ENCODE measurements at regions not wholly inside any gene's neighbourhood (a gene's known extent, or its start where the extent isn't known, plus 50 kb on each side); places are given as distances from the start of the nearest gene placed in this dataset.

DNA sequence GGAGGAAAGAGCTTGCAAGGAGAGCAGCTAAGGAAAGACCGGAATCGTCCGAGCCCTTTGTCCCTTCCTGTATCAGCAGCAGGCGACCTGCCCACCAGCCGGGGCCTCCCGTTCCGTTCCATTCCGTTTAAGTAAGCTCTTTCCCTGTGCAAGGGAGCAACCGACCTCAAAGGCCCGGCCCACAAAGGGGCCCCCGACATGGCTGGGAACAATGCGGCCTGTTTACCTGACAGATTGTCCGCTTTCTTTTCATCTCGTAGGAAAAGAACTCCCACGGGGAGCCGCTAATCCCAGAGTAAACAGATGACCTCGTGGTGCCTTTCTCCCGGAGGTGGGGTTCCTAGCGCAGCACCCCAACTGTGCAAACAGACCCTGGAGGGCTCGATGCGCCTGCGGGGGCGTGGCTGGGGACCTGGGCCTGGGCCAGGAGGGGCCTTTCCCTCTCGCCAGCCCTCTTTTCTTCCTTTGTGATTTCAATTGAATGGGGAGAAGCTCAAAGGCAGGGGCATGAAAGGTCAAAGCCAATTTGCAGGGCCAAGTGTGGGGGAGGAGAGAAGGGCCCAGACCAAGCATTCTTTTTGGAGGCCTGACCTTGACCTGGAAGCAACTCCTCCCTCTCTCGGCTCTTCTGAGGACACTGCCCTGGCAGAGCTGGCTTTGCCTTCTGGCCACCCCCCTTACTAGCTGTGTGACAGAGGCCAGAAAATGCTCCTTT, 120.2 kb downstream of the INHBB start (continued):
- no peak for TF ChIP-seq ZKSCAN5 (CRISPR knock-in tag; IDR thresholded peaks at IDR 0.05)
- no peak for TF ChIP-seq ZNF260 (CRISPR knock-in tag; IDR thresholded peaks at IDR 0.05; ENCODE audit: borderline replicate concordance, low read depth)
- TF ChIP-seq, protein P1, sequence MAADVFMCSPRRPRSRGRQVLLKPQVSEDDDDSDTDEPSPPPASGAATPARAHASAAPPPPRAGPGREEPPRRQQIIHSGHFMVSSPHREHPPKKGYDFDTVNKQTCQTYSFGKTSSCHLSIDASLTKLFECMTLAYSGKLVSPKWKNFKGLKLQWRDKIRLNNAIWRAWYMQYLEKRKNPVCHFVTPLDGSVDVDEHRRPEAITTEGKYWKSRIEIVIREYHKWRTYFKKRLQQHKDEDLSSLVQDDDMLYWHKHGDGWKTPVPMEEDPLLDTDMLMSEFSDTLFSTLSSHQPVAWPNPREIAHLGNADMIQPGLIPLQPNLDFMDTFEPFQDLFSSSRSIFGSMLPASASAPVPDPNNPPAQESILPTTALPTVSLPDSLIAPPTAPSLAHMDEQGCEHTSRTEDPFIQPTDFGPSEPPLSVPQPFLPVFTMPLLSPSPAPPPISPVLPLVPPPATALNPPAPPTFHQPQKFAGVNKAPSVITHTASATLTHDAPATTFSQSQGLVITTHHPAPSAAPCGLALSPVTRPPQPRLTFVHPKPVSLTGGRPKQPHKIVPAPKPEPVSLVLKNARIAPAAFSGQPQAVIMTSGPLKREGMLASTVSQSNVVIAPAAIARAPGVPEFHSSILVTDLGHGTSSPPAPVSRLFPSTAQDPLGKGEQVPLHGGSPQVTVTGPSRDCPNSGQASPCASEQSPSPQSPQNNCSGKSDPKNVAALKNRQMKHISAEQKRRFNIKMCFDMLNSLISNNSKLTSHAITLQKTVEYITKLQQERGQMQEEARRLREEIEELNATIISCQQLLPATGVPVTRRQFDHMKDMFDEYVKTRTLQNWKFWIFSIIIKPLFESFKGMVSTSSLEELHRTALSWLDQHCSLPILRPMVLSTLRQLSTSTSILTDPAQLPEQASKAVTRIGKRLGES (CRISPR knock-in tag; IDR thresholded peaks at IDR 0.05; ENCODE audit: borderline replicate concordance): peak; percentile 97
- 0 out of 2 replicates have a peak, but pooled peaks have one; percentile 1 for TF ChIP-seq KAT2B (IDR thresholded peaks at IDR 0.05; ENCODE audit: borderline replicate concordance, low read depth, low read length)
- TF ChIP-seq, protein P2, sequence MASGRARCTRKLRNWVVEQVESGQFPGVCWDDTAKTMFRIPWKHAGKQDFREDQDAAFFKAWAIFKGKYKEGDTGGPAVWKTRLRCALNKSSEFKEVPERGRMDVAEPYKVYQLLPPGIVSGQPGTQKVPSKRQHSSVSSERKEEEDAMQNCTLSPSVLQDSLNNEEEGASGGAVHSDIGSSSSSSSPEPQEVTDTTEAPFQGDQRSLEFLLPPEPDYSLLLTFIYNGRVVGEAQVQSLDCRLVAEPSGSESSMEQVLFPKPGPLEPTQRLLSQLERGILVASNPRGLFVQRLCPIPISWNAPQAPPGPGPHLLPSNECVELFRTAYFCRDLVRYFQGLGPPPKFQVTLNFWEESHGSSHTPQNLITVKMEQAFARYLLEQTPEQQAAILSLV (CRISPR knock-in tag; IDR thresholded peaks at IDR 0.05; ENCODE audit: borderline replicate concordance): peak; percentile 76; the same call in 1 of the 2 replicates
- TF ChIP-seq, protein P3, sequence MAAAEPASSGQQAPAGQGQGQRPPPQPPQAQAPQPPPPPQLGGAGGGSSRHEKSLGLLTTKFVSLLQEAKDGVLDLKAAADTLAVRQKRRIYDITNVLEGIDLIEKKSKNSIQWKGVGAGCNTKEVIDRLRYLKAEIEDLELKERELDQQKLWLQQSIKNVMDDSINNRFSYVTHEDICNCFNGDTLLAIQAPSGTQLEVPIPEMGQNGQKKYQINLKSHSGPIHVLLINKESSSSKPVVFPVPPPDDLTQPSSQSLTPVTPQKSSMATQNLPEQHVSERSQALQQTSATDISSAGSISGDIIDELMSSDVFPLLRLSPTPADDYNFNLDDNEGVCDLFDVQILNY (CRISPR knock-in tag; conservative IDR thresholded peaks at IDR 0.05): no peak
- TF ChIP-seq, protein P4, sequence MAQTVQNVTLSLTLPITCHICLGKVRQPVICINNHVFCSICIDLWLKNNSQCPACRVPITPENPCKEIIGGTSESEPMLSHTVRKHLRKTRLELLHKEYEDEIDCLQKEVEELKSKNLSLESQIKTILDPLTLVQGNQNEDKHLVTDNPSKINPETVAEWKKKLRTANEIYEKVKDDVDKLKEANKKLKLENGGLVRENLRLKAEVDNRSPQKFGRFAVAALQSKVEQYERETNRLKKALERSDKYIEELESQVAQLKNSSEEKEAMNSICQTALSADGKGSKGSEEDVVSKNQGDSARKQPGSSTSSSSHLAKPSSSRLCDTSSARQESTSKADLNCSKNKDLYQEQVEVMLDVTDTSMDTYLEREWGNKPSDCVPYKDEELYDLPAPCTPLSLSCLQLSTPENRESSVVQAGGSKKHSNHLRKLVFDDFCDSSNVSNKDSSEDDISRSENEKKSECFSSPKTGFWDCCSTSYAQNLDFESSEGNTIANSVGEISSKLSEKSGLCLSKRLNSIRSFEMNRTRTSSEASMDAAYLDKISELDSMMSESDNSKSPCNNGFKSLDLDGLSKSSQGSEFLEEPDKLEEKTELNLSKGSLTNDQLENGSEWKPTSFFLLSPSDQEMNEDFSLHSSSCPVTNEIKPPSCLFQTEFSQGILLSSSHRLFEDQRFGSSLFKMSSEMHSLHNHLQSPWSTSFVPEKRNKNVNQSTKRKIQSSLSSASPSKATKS (CRISPR knock-in tag; IDR thresholded peaks at IDR 0.05): peak; percentile 100
- TF ChIP-seq DR1 (CRISPR knock-in tag; IDR thresholded peaks at IDR 0.05): peak; percentile 81
- TF ChIP-seq, protein P5, sequence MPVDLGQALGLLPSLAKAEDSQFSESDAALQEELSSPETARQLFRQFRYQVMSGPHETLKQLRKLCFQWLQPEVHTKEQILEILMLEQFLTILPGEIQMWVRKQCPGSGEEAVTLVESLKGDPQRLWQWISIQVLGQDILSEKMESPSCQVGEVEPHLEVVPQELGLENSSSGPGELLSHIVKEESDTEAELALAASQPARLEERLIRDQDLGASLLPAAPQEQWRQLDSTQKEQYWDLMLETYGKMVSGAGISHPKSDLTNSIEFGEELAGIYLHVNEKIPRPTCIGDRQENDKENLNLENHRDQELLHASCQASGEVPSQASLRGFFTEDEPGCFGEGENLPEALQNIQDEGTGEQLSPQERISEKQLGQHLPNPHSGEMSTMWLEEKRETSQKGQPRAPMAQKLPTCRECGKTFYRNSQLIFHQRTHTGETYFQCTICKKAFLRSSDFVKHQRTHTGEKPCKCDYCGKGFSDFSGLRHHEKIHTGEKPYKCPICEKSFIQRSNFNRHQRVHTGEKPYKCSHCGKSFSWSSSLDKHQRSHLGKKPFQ (CRISPR knock-in tag; IDR thresholded peaks at IDR 0.05; ENCODE audit: insufficient replicate concordance): peak; percentile 92
- TF ChIP-seq, protein P6, sequence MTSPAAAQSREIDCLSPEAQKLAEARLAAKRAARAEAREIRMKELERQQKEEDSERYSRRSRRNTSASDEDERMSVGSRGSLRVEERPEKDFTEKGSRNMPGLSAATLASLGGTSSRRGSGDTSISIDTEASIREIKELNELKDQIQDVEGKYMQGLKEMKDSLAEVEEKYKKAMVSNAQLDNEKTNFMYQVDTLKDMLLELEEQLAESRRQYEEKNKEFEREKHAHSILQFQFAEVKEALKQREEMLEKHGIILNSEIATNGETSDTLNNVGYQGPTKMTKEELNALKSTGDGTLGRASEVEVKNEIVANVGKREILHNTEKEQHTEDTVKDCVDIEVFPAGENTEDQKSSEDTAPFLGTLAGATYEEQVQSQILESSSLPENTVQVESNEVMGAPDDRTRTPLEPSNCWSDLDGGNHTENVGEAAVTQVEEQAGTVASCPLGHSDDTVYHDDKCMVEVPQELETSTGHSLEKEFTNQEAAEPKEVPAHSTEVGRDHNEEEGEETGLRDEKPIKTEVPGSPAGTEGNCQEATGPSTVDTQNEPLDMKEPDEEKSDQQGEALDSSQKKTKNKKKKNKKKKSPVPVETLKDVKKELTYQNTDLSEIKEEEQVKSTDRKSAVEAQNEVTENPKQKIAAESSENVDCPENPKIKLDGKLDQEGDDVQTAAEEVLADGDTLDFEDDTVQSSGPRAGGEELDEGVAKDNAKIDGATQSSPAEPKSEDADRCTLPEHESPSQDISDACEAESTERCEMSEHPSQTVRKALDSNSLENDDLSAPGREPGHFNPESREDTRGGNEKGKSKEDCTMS (CRISPR knock-in tag; conservative IDR thresholded peaks at IDR 0.05): no peak
- TF ChIP-seq, protein P7, sequence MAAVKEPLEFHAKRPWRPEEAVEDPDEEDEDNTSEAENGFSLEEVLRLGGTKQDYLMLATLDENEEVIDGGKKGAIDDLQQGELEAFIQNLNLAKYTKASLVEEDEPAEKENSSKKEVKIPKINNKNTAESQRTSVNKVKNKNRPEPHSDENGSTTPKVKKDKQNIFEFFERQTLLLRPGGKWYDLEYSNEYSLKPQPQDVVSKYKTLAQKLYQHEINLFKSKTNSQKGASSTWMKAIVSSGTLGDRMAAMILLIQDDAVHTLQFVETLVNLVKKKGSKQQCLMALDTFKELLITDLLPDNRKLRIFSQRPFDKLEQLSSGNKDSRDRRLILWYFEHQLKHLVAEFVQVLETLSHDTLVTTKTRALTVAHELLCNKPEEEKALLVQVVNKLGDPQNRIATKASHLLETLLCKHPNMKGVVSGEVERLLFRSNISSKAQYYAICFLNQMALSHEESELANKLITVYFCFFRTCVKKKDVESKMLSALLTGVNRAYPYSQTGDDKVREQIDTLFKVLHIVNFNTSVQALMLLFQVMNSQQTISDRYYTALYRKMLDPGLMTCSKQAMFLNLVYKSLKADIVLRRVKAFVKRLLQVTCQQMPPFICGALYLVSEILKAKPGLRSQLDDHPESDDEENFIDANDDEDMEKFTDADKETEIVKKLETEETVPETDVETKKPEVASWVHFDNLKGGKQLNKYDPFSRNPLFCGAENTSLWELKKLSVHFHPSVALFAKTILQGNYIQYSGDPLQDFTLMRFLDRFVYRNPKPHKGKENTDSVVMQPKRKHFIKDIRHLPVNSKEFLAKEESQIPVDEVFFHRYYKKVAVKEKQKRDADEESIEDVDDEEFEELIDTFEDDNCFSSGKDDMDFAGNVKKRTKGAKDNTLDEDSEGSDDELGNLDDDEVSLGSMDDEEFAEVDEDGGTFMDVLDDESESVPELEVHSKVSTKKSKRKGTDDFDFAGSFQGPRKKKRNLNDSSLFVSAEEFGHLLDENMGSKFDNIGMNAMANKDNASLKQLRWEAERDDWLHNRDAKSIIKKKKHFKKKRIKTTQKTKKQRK (IDR thresholded peaks at IDR 0.05; ENCODE audit: low read length): no peak
- peak; percentile 82; the same call in 1 of the 2 replicates for TF ChIP-seq RFXANK (CRISPR knock-in tag; IDR thresholded peaks at IDR 0.05)
- TF ChIP-seq SMARCE1 (IDR thresholded peaks at IDR 0.05; ENCODE audit: borderline replicate concordance): no peak
